PC-3 (cell line): ENCODE measurements at regions not wholly inside any gene's neighbourhood (a gene's known extent, or its start where the extent isn't known, plus 50 kb on each side); places are given as distances from the start of the nearest gene placed in this dataset.

ENCODE experiments used
- ATAC-seq: fragments of 200-7000 bp; cut with Tn5 transposase; 2 replicates; pipeline ENCODE4 v1.9.1; 2020; ENCODE audit warnings: mild to moderate bottlenecking, moderate library complexity
- BruUV-seq: library from RNA; stranded (reverse); fragments of 400-500 nt; replicated peaks from 2 replicates; lab custom pipeline; 2021; lab: Mats Ljungman, UMichigan
- CTCF ChIA-PET: fragments of 300-600 bp; sonication (Branson Sonifier 250); formaldehyde crosslinking; loops from one replicate; lab custom pipeline; 2022; ENCODE audit warnings: antibody characterized with exemption; lab: Charles Lee
- POLR2A ChIA-PET: fragments of 300-600 bp; sonication (Branson Sonifier 250); formaldehyde crosslinking; loops from one replicate; lab custom pipeline; 2022; ENCODE audit warnings: antibody characterized with exemption; ENCODE audit not compliant: unreplicated experiment; lab: Charles Lee
- DNase-seq: peaks from one replicate; pipeline ENCODE4 v3.0.0-alpha.2; 2015
- H2AFZ ChIP-seq: fragments of 300-600 bp; sonication (generic); 2 replicates; pipeline ENCODE4 v1.6.0; 2016; ENCODE audit warnings: antibody characterized with exemption, low read length
- H3F3A ChIP-seq: fragments of 300-600 bp; sonication (generic); one replicate; pipeline ENCODE4 v1.6.0; 2017; ENCODE audit warnings: antibody characterized with exemption, low read length, control low read depth, mild to moderate bottlenecking; ENCODE audit not compliant: unreplicated experiment
- H3K27ac ChIP-seq: fragments of 300-600 bp; sonication (generic); 2 replicates; pipeline ENCODE4 v1.5.1; 2016; ENCODE audit warnings: mild to moderate bottlenecking, low read length
- H3K27me3 ChIP-seq: fragments of 300-600 bp; sonication (generic); 2 replicates; pipeline ENCODE4 v1.6.1; 2016; ENCODE audit warnings: low read length, mixed read lengths
- H3K36me3 ChIP-seq: fragments of 300-600 bp; sonication (generic); 2 replicates; pipeline ENCODE4 v1.6.1; 2016; ENCODE audit warnings: low read depth, mixed run types, low read length, mixed read lengths
- H3K4me1 ChIP-seq: fragments of 300-600 bp; sonication (generic); 2 replicates; pipeline ENCODE4 v1.5.1; 2016; ENCODE audit warnings: low read length; ENCODE audit not compliant: insufficient read depth
- H3K4me2 ChIP-seq: fragments of 300-600 bp; sonication (generic); 2 replicates; pipeline ENCODE4 v1.6.0; 2016; ENCODE audit warnings: low read length
- H3K4me3 ChIP-seq: fragments of 300-600 bp; sonication (generic); 2 replicates; pipeline ENCODE4 v1.5.1; 2016; ENCODE audit warnings: mild to moderate bottlenecking, low read length, mixed read lengths
- H3K79me2 ChIP-seq: fragments of 300-600 bp; sonication (generic); 2 replicates; pipeline ENCODE4 v1.6.1; 2017; ENCODE audit warnings: low read length, mixed read lengths
- H3K9ac ChIP-seq: fragments of 300-600 bp; sonication (generic); 2 replicates; pipeline ENCODE4 v1.6.0; 2016; ENCODE audit warnings: mild to moderate bottlenecking, low read length
- H3K9me2 ChIP-seq: fragments of 300-600 bp; sonication (generic); replicated peaks from 2 replicates; pipeline ENCODE4 v1.6.1; 2016; ENCODE audit warnings: mixed run types, low read length, mixed read lengths
- H3K9me3 ChIP-seq: fragments of 300-600 bp; sonication (generic); 2 replicates; pipeline ENCODE4 v1.6.1; 2016; ENCODE audit warnings: low read length, mixed read lengths
- H4K20me1 ChIP-seq: fragments of 300-600 bp; sonication (generic); 2 replicates; pipeline ENCODE4 v1.6.1; 2016; ENCODE audit warnings: low read length, mixed read lengths
- EZH2 ChIP-seq: fragments of 300-600 bp; sonication (generic); IDR thresholded peaks from one replicate; pipeline ENCODE4 v1.6.1; 2017; ENCODE audit warnings: antibody characterized with exemption, mild to moderate bottlenecking, low read length; ENCODE audit not compliant: unreplicated experiment
- EZH2phosphoT487 ChIP-seq: fragments of 300-600 bp; sonication (generic); IDR thresholded peaks from 2 replicates; pipeline ENCODE4 v1.6.1; 2018; ENCODE audit warnings: mild to moderate bottlenecking, antibody characterized with exemption, low read length, borderline replicate concordance
- intact Hi-C: fragments of 100-400 bp; cut with micrococcal nuclease; formaldehyde crosslinking; loops from 2 replicates; pipeline ENCODE4 v1.9.0; 2023
- TF ChIP-seq, protein P1 (sequence below): fragments of 300-600 bp; sonication (generic); conservative IDR thresholded peaks from 2 replicates; pipeline ENCODE4 v1.5.1; 2017; ENCODE audit warnings: antibody characterized with exemption, low read depth, mild to moderate bottlenecking, low read length

DNA sequence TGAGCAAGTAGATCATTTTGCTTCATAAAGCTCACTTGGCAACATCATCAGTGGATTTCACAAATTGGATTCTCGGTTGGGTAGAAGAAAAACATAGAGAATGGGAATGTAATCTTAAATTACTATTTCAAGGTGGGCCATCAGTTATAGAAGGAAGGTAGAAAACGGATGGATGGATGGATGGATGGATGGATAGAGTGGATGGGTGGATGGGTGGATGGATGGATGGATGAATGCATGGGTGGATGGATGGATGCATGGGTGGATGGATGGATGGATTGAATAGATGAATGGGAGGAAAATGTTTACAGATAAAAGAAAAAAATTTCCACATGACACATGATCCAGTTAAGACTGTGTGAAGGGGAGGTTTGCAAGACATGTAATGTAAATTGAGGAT lies 159.7 kb downstream of the MEX3B start:
- CTCF ChIA-PET, result no interaction called here
- intact Hi-C loops, result no loop called here

DNA sequence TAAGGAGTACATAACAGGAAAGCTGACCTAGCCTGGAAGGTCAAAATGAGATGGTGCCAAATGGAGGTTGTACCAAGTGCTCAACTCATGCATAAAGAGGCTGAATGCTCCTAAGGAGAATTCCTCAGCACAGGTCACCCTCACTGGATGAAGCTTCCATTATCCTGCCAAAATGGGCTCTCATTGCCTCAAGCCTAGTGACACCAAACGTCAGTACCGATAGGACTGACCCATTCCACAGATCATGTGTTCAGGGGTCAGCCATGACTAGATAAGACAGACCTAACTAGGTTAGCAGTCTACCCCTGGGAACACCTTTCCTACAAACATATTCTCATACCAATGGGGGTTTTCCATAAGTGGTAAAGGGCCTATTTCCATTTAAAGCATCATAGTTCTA lies 160.7 kb downstream of the MEX3B start:
- H3K27me3 ChIP-seq, result peaks cover 6% of the 10 kb centered on the region; the same call in 1 of the 2 replicates
- POLR2A ChIA-PET, result no interaction called here
- no peaks in the 10 kb centered on the region for H3K9me3 ChIP-seq
- H4K20me1 ChIP-seq, result no peaks in the 10 kb centered on the region
- BruUV-seq, result no TSS peak
- no peaks in the 10 kb centered on the region for H3K9me2 ChIP-seq
- intact Hi-C loops, result no loop called here
- CTCF ChIA-PET, result no interaction called here
- H3K36me3 ChIP-seq, result no peaks in the 10 kb centered on the region
- H3K4me1 ChIP-seq, result no peaks in the 10 kb centered on the region
- no peaks in the 10 kb centered on the region for H3K79me2 ChIP-seq
- no peak overlapping the region for H3K9ac ChIP-seq
- H3F3A ChIP-seq, result no peaks in the 10 kb centered on the region
- H3K27ac ChIP-seq, result no peak overlapping the region
- no peak overlapping the region for H3K4me3 ChIP-seq
- TF ChIP-seq EZH2phosphoT487, result no peak
- TF ChIP-seq EZH2, result no peak
- TF ChIP-seq, protein P1, sequence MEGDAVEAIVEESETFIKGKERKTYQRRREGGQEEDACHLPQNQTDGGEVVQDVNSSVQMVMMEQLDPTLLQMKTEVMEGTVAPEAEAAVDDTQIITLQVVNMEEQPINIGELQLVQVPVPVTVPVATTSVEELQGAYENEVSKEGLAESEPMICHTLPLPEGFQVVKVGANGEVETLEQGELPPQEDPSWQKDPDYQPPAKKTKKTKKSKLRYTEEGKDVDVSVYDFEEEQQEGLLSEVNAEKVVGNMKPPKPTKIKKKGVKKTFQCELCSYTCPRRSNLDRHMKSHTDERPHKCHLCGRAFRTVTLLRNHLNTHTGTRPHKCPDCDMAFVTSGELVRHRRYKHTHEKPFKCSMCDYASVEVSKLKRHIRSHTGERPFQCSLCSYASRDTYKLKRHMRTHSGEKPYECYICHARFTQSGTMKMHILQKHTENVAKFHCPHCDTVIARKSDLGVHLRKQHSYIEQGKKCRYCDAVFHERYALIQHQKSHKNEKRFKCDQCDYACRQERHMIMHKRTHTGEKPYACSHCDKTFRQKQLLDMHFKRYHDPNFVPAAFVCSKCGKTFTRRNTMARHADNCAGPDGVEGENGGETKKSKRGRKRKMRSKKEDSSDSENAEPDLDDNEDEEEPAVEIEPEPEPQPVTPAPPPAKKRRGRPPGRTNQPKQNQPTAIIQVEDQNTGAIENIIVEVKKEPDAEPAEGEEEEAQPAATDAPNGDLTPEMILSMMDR, result no peak
- H3K4me2 ChIP-seq, result no peak overlapping the region
- no peak for ATAC-seq
- H2AFZ ChIP-seq, result no peak overlapping the region
- DNase-seq, result no peak

More for the DNA sequence above, 159.7 kb downstream of the MEX3B start:
- ATAC-seq (no peak), DNase-seq (no peak)
- Histone ChIP-seq H4K20me1 (no peaks in the 10 kb centered on the region), H3K9me2 (no peaks in the 10 kb centered on the region), H3K9me3 (no peaks in the 10 kb centered on the region), H3K4me2 (no peak overlapping the region), H3K27me3 (no peaks in the 10 kb centered on the region; the same call in 1 of the 2 replicates), H3K36me3 (no peaks in the 10 kb centered on the region), H3K4me1 (no peaks in the 10 kb centered on the region), H2AFZ (no peak overlapping the region), H3K79me2 (no peaks in the 10 kb centered on the region), H3K9ac (no peak overlapping the region), H3K4me3 (no peak overlapping the region), H3K27ac (no peak overlapping the region), H3F3A (no peaks in the 10 kb centered on the region)
- POLR2A ChIA-PET, result no interaction called here
- no TSS peak for BruUV-seq
- TF ChIP-seq EZH2, result no peak
- no peak for TF ChIP-seq EZH2phosphoT487
- TF ChIP-seq, protein P1, result no peak

GRCh38 chr15:81882504-81882903 lies 163.3 kb downstream of the MEX3B start:
- Histone ChIP-seq H4K20me1 (no peaks in the 10 kb centered on the region), H3K9ac (no peak overlapping the region), H2AFZ (no peak overlapping the region), H3K4me3 (no peak overlapping the region), H3K36me3 (no peaks in the 10 kb centered on the region), H3F3A (no peaks in the 10 kb centered on the region), H3K9me2 (no peaks in the 10 kb centered on the region), H3K27me3 (peaks cover 6% of the 10 kb centered on the region; the same call in 1 of the 2 replicates), H3K4me2 (no peak overlapping the region), H3K27ac (no peak overlapping the region), H3K4me1 (no peaks in the 10 kb centered on the region), H3K9me3 (no peaks in the 10 kb centered on the region), H3K79me2 (no peaks in the 10 kb centered on the region)
- intact Hi-C loops, result no loop called here
- no TSS peak for BruUV-seq
- TF ChIP-seq EZH2, result no peak
- TF ChIP-seq, protein P1, result no peak
- TF ChIP-seq EZH2phosphoT487, result no peak
- ChIA-PET POLR2A (no interaction called here), CTCF (no interaction called here)
- DNase-seq (no peak), ATAC-seq (no peak)
